Kidney epithelial cell (primary cell): ENCODE measurements at regions not wholly inside any gene's neighbourhood (a gene's known extent, or its start where the extent isn't known, plus 50 kb on each side); places are given as distances from the start of the nearest gene placed in this dataset.

ENCODE experiments used
- DNase-seq: peaks from one replicate; pipeline ENCODE4 v3.0.0-alpha.2; 2010; ENCODE audit warnings: low read depth
- H3K27me3 ChIP-seq: 2 replicates; pipeline ENCODE4 v1.6.0; 2011; ENCODE audit warnings: low read length; ENCODE audit not compliant: control insufficient read depth, insufficient read depth
- H3K36me3 ChIP-seq: 2 replicates; pipeline ENCODE4 v1.5.1; 2011; ENCODE audit warnings: low read length; ENCODE audit not compliant: control insufficient read depth, insufficient read depth
- H3K4me3 ChIP-seq: 2 replicates; pipeline ENCODE4 v1.5.1; 2011; ENCODE audit warnings: low read depth, mild to moderate bottlenecking, control low read depth, low read length
- CTCF ChIP-seq: IDR thresholded peaks from 2 replicates; pipeline ENCODE4 v1.5.1; 2011; ENCODE audit warnings: mild to moderate bottlenecking, moderate library complexity, low read length, control low read depth, inconsistent platforms; ENCODE audit not compliant: insufficient read depth, poor library complexity, severe bottlenecking

GRCh38 chr4:104263100-104263499, 231.6 kb downstream of the CXXC4 start:
- H3K4me3 ChIP-seq, result no peak overlapping the region
- no peak for TF ChIP-seq CTCF
- H3K36me3 ChIP-seq, result no peaks in the 10 kb centered on the region
- H3K27me3 ChIP-seq, result no peaks in the 10 kb centered on the region
- no peak for DNase-seq

GRCh38 chr4:104262678-104263077, 232.0 kb downstream of the CXXC4 start:
- DNase-seq, result no peak
- no peaks in the 10 kb centered on the region for H3K36me3 ChIP-seq
- no peak for TF ChIP-seq CTCF
- no peaks in the 10 kb centered on the region for H3K27me3 ChIP-seq
- no peak overlapping the region for H3K4me3 ChIP-seq

GRCh38 chr4:104248726-104249125, 246.0 kb downstream of the CXXC4 start:
- no peaks in the 10 kb centered on the region for H3K36me3 ChIP-seq
- DNase-seq, result no peak
- TF ChIP-seq CTCF, result no peak

GRCh38 chr4:104235967-104236366, 258.7 kb downstream of the CXXC4 start:
- Histone ChIP-seq H3K27me3 (no peaks in the 10 kb centered on the region), H3K4me3 (no peak overlapping the region), H3K36me3 (no peaks in the 10 kb centered on the region)
- no peak for DNase-seq
- TF ChIP-seq CTCF, result no peak

More at GRCh38 chr4:104248726-104249125, 246.0 kb downstream of the CXXC4 start:
- H3K4me3 ChIP-seq, result no peak overlapping the region
- H3K27me3 ChIP-seq, result no peaks in the 10 kb centered on the region

- Histone ChIP-seq H3K36me3 (no peaks in the 10 kb centered on the region), H3K27me3 (no peaks in the 10 kb centered on the region), H3K4me3 (no peak overlapping the region)
- TF ChIP-seq CTCF, result no peak
- DNase-seq, result no peak
These were observed 277.2 kb downstream of the CXXC4 start for GRCh38 chr4:104217526-104217925.

- Histone ChIP-seq H3K4me3 (no peak overlapping the region), H3K27me3 (no peaks in the 10 kb centered on the region), H3K36me3 (no peaks in the 10 kb centered on the region)
- no peak for DNase-seq
- no peak for TF ChIP-seq CTCF
These were observed 283.0 kb downstream of the CXXC4 start for GRCh38 chr4:104211657-104212056.
